Bronchial epithelial cell (primary cell): ENCODE measurements at regions not wholly inside any gene's neighbourhood (a gene's known extent, or its start where the extent isn't known, plus 50 kb on each side); places are given as distances from the start of the nearest gene placed in this dataset.

Source experiments
- DNase-seq: peaks from one replicate; pipeline ENCODE4 v3.0.0-alpha.2; 2010; ENCODE audit warnings: low read depth
- FAIRE-seq: peaks from 2 replicates; lab custom pipeline; 2011; peaks lifted over from hg19 to GRCh38; lab: Jason Lieb, UNC
- H3K27me3 ChIP-seq: 2 replicates; pipeline ENCODE4 v1.5.1; 2011; ENCODE audit warnings: low read length; ENCODE audit not compliant: control insufficient read depth, insufficient read depth
- H3K36me3 ChIP-seq: 2 replicates; pipeline ENCODE4 v1.5.1; 2011; ENCODE audit warnings: low read length; ENCODE audit not compliant: control insufficient read depth, insufficient read depth
- H3K4me3 ChIP-seq: 2 replicates; pipeline ENCODE4 v1.5.1; 2011; ENCODE audit warnings: mild to moderate bottlenecking, low read depth, low read length, control low read depth
- CTCF ChIP-seq: IDR thresholded peaks from 2 replicates; pipeline ENCODE4 v1.5.1; 2011; ENCODE audit warnings: mild to moderate bottlenecking, moderate library complexity, low read length, control low read depth, inconsistent platforms; ENCODE audit not compliant: insufficient read depth, severe bottlenecking

GRCh38 chr5:18745988-18746615 lies 1111.8 kb downstream of the TAF11L14 start:
- Histone ChIP-seq H3K27me3 (no peaks in the 10 kb centered on the region), H3K36me3 (no peaks in the 10 kb centered on the region), H3K4me3 (no peak overlapping the region)
- no peak for FAIRE-seq
- DNase-seq: peak; percentile 7
- no peak for TF ChIP-seq CTCF

GRCh38 chr5:18749763-18750162 lies 1115.5 kb downstream of the TAF11L14 start:
- Histone ChIP-seq H3K27me3 (no peaks in the 10 kb centered on the region), H3K4me3 (no peak overlapping the region), H3K36me3 (no peaks in the 10 kb centered on the region)
- FAIRE-seq: no peak
- no peak for DNase-seq
- no peak for TF ChIP-seq CTCF

- DNase-seq (no peak), FAIRE-seq (no peak)
- Histone ChIP-seq H3K36me3 (no peaks in the 10 kb centered on the region), H3K4me3 (no peak overlapping the region), H3K27me3 (no peaks in the 10 kb centered on the region)
- no peak for TF ChIP-seq CTCF
Observed at GRCh38 chr5:18752317-18752716, 1118.1 kb downstream of the TAF11L14 start.

GRCh38 chr5:18754201-18754600 lies 1119.9 kb downstream of the TAF11L14 start:
- DNase-seq: no peak
- Histone ChIP-seq H3K36me3 (no peaks in the 10 kb centered on the region), H3K27me3 (no peaks in the 10 kb centered on the region), H3K4me3 (no peak overlapping the region)
- no peak for TF ChIP-seq CTCF
- FAIRE-seq: no peak

GRCh38 chr5:18761801-18762200 lies 1127.5 kb downstream of the TAF11L14 start:
- Histone ChIP-seq H3K36me3 (no peaks in the 10 kb centered on the region), H3K4me3 (no peak overlapping the region), H3K27me3 (no peaks in the 10 kb centered on the region)
- DNase-seq (peak; percentile 64), FAIRE-seq (no peak)
- no peak for TF ChIP-seq CTCF

- Histone ChIP-seq H3K4me3 (no peak overlapping the region), H3K36me3 (no peaks in the 10 kb centered on the region), H3K27me3 (no peaks in the 10 kb centered on the region)
- FAIRE-seq (no peak), DNase-seq (peak; percentile 65)
- no peak for TF ChIP-seq CTCF
Observed at GRCh38 chr5:18764161-18764560, 1129.9 kb downstream of the TAF11L14 start.
